H1 (cell line): ENCODE measurements at regions not wholly inside any gene's neighbourhood (a gene's known extent, or its start where the extent isn't known, plus 50 kb on each side); places are given as distances from the start of the nearest gene placed in this dataset.

Experiments used
- CTCF ChIA-PET: fragments of 300-600 bp; sonication (Branson Sonifier 250); formaldehyde crosslinking; loops from one replicate; lab custom pipeline; 2021; ENCODE audit not compliant: partially characterized antibody; lab: Charles Lee
- POLR2A ChIA-PET: fragments of 300-600 bp; sonication (Branson Sonifier 250); formaldehyde crosslinking; loops from one replicate; lab custom pipeline; 2021; ENCODE audit warnings: inconsistent platforms; ENCODE audit not compliant: partially characterized antibody; lab: Charles Lee
- DNase-seq, 2 experiments: peaks; one replicate each; pipeline versions ENCODE4 v3.0.0 to v3.0.0-alpha.2; 2010 to 2022; ENCODE audit warnings: low spot score in 2 of 2, low read depth in 1 of 2, mixed read lengths in 1 of 2
- FAIRE-seq: peaks from 2 replicates; lab custom pipeline; 2011; peaks lifted over from hg19 to GRCh38; lab: Jason Lieb, UNC
- H2AFZ ChIP-seq: 2 replicates; pipeline ENCODE4 v1.8.1; 2012; ENCODE audit warnings: low read length, inconsistent platforms
- H2AK5ac ChIP-seq: 2 replicates; pipeline ENCODE4 v1.6.1; 2013; ENCODE audit warnings: low read depth, low read length
- H2BK120ac ChIP-seq: replicated peaks from 2 replicates; pipeline ENCODE3; 2013; ENCODE audit warnings: low read depth, low read length, inconsistent platforms
- H2BK12ac ChIP-seq: 2 replicates; pipeline ENCODE4 v1.6.1; 2013; ENCODE audit warnings: low read depth, low read length
- H2BK15ac ChIP-seq: 2 replicates; pipeline ENCODE4 v1.6.1; 2013; ENCODE audit warnings: low read length
- H2BK20ac ChIP-seq: 2 replicates; pipeline ENCODE4 v1.6.1; 2013; ENCODE audit warnings: low read length
- H2BK5ac ChIP-seq: 2 replicates; pipeline ENCODE4 v1.6.1; 2013; ENCODE audit warnings: low read depth, low read length
- H3K14ac ChIP-seq: 2 replicates; pipeline ENCODE4 v1.6.1; 2013; ENCODE audit warnings: inconsistent platforms; ENCODE audit not compliant: insufficient read length
- H3K18ac ChIP-seq: 2 replicates; pipeline ENCODE4 v1.6.1; 2013; ENCODE audit warnings: low read length; ENCODE audit errors: extremely low read depth
- H3K23ac ChIP-seq: 2 replicates; pipeline ENCODE4 v1.6.1; 2013; ENCODE audit warnings: inconsistent platforms; ENCODE audit not compliant: insufficient read length
- H3K23me2 ChIP-seq: 2 replicates; pipeline ENCODE4 v1.6.1; 2013; ENCODE audit warnings: low read depth, low read length
- H3K27ac ChIP-seq: 2 replicates; pipeline ENCODE4 v1.6.1; 2011; ENCODE audit warnings: low read depth, low read length, inconsistent platforms
- H3K27me3 ChIP-seq, 4 experiments: replicated peaks in 1 of 4; 1 replicate in 1 of 4; 2 replicates in 3 of 4; pipeline versions ENCODE4 v1.6.1 to v1.8.1; 2011 to 2013; ENCODE audit warnings: low read length in 3 of 4, mild to moderate bottlenecking in 3 of 4, inconsistent platforms in 2 of 4, mixed read lengths in 2 of 4, moderate library complexity in 1 of 4; ENCODE audit not compliant: control insufficient read depth in 3 of 4, insufficient read depth in 3 of 4; ENCODE audit errors: extremely low read depth in 1 of 4
- H3K36me3 ChIP-seq, 4 experiments: 2 replicates each; pipeline versions ENCODE4 v1.6.1 to v1.8.1; 2011 to 2013; ENCODE audit warnings: mild to moderate bottlenecking in 4 of 4, low read length in 3 of 4, moderate library complexity in 2 of 4, control low read depth in 1 of 4, inconsistent platforms in 1 of 4; ENCODE audit not compliant: insufficient read depth in 4 of 4, control insufficient read depth in 2 of 4
- H3K4ac ChIP-seq: replicated peaks from 2 replicates; pipeline ENCODE3; 2013; ENCODE audit warnings: low read length, low read depth, mixed read lengths, inconsistent platforms; ENCODE audit not compliant: insufficient read length
- H3K4me1 ChIP-seq, 4 experiments: replicated peaks in 1 of 4; 1 replicate in 1 of 4; 2 replicates in 3 of 4; pipeline versions ENCODE4 v1.6.1 to v1.8.1; 2011 to 2013; ENCODE audit warnings: low read length in 3 of 4, inconsistent platforms in 2 of 4, mixed read lengths in 1 of 4; ENCODE audit not compliant: insufficient read depth in 4 of 4, control insufficient read depth in 3 of 4
- H3K4me2 ChIP-seq, 2 experiments: 2 replicates each; pipeline versions ENCODE4 v1.6.1 to v1.8.1; 2011 to 2013; ENCODE audit warnings: low read depth in 2 of 2, low read length in 2 of 2, control low read depth in 1 of 2, inconsistent platforms in 1 of 2, mild to moderate bottlenecking in 1 of 2; ENCODE audit not compliant: insufficient read depth in 1 of 2
- H3K4me3 ChIP-seq, 4 experiments: fragments of 200-600, 300-600 bp in 1 of 4; sonication (generic), shearing (Covaris generic), sonication (Bioruptor Twin) in 1 of 4; 2 replicates each; pipeline versions ENCODE4 v1.5.1 to v1.8.1; 2011 to 2016; ENCODE audit warnings: low read length in 4 of 4, low read depth in 3 of 4, control low read depth in 2 of 4, inconsistent platforms in 2 of 4, mild to moderate bottlenecking in 2 of 4, mixed read lengths in 1 of 4, moderate library complexity in 1 of 4; ENCODE audit not compliant: insufficient read depth in 2 of 4; ENCODE audit errors: extremely low read depth in 1 of 4
- H3K56ac ChIP-seq: replicated peaks from 2 replicates; pipeline ENCODE3; 2013; ENCODE audit warnings: low read depth, mild to moderate bottlenecking, mixed read lengths, low read length, inconsistent platforms; ENCODE audit not compliant: insufficient read length
- H3K79me1 ChIP-seq: 2 replicates; pipeline ENCODE4 v1.6.1; 2013; ENCODE audit warnings: low read depth, low read length, control low read depth
- H3K79me2 ChIP-seq, 2 experiments: 2 replicates each; pipeline versions ENCODE4 v1.6.1 to v1.8.1; 2012 to 2013; ENCODE audit warnings: low read length in 2 of 2, mild to moderate bottlenecking in 2 of 2, inconsistent platforms in 1 of 2; ENCODE audit not compliant: insufficient read depth in 2 of 2, control insufficient read depth in 1 of 2
- H3K9ac ChIP-seq, 4 experiments: replicated peaks in 1 of 4; 1 replicate in 1 of 4; 2 replicates in 3 of 4; pipeline versions ENCODE4 v1.6.1 to v1.8.1; 2011 to 2013; ENCODE audit warnings: low read depth in 3 of 4, low read length in 3 of 4, control low read depth in 2 of 4, mild to moderate bottlenecking in 2 of 4, moderate library complexity in 2 of 4, inconsistent platforms in 1 of 4; ENCODE audit errors: extremely low read depth in 1 of 4
- H3K9me3 ChIP-seq, 2 experiments: 2 replicates each; pipeline versions ENCODE4 v1.6.1 to v1.8.1; 2012 to 2013; ENCODE audit warnings: mild to moderate bottlenecking in 2 of 2, moderate library complexity in 2 of 2, control low read depth in 1 of 2, inconsistent platforms in 1 of 2, low read depth in 1 of 2, low read length in 1 of 2, mixed read lengths in 1 of 2; ENCODE audit not compliant: insufficient read depth in 2 of 2
- H4K20me1 ChIP-seq, 2 experiments: replicated peaks in 1 of 2; 2 replicates each; pipeline versions ENCODE3 to v1.8.1; 2011 to 2013; ENCODE audit warnings: inconsistent platforms in 2 of 2, low read length in 2 of 2, mild to moderate bottlenecking in 1 of 2; ENCODE audit not compliant: insufficient read depth in 2 of 2, control insufficient read depth in 1 of 2
- H4K5ac ChIP-seq: 2 replicates; pipeline ENCODE4 v1.6.1; 2013; ENCODE audit warnings: low read length, low read depth, mixed read lengths, inconsistent platforms; ENCODE audit not compliant: insufficient read length
- H4K8ac ChIP-seq: 2 replicates; pipeline ENCODE4 v1.8.0; 2013; ENCODE audit warnings: mild to moderate bottlenecking, moderate library complexity, low read length, inconsistent platforms; ENCODE audit not compliant: insufficient read depth; ENCODE audit errors: extremely low read depth
- H4K91ac ChIP-seq: replicated peaks from 2 replicates; pipeline ENCODE3; 2013; ENCODE audit warnings: low read length, mixed read lengths, inconsistent platforms; ENCODE audit not compliant: insufficient read length
- JUND ChIP-seq: IDR thresholded peaks from 2 replicates; pipeline ENCODE4 v1.6.1; 2011; ENCODE audit warnings: mild to moderate bottlenecking, improper control_type of control experiment, low read length
- MAFK ChIP-seq: IDR thresholded peaks from 2 replicates; pipeline ENCODE4 v1.6.1; 2012; ENCODE audit warnings: low read depth, mild to moderate bottlenecking, improper control_type of control experiment, low read length
- MAX ChIP-seq: IDR thresholded peaks from 2 replicates; pipeline ENCODE4 v1.6.1; 2012; ENCODE audit warnings: inconsistent platforms
- WGBS, 2 experiments: shearing (Covaris generic) in 1 of 2; methylation state at CpG; one replicate each; pipeline versions ENCODE4 v1.1.6 to v1.1.7; 2013 to 2015; ENCODE audit warnings: low lambda C conversion rate in 2 of 2, mixed read lengths in 2 of 2, inconsistent platforms in 1 of 2, low coverage in 1 of 2, missing lambda C conversion rate in 1 of 2; ENCODE audit not compliant: insufficient replicate concordance in 2 of 2, insufficient coverage in 1 of 2, insufficient read length in 1 of 2; ENCODE audit errors: extremely low coverage in 1 of 2, missing lambda C conversion rate in 1 of 2; 5-methylcytosine and 5-hydroxymethylcytosine counted together

GRCh38 chr6:141483598-141484061, 649.1 kb upstream of the GJE1 start:
- Histone ChIP-seq H2AFZ (no peak overlapping the region), H3K4me3 (no peak overlapping the region), H3K4me1 (no peaks in the 10 kb centered on the region), H2AK5ac (no peak overlapping the region), H3K56ac (no peak overlapping the region), H4K5ac (no peak overlapping the region), H3K9me3 (no peaks in the 10 kb centered on the region), H3K4me2 (no peak overlapping the region), H4K8ac (no peak overlapping the region), H2BK12ac (no peak overlapping the region), H3K23ac (no peak overlapping the region), H3K9ac (no peak overlapping the region), H3K18ac (no peak overlapping the region), H2BK15ac (no peak overlapping the region), H3K27ac (no peak overlapping the region), H2BK20ac (no peak overlapping the region), H3K27me3 (no peaks in the 10 kb centered on the region), H4K20me1 (no peaks in the 10 kb centered on the region), H4K91ac (no peak overlapping the region), H2BK5ac (no peak overlapping the region), H2BK120ac (no peak overlapping the region), H3K36me3 (no peaks in the 10 kb centered on the region), H3K79me2 (no peaks in the 10 kb centered on the region), H3K79me1 (no peaks in the 10 kb centered on the region), H3K23me2 (no peaks in the 10 kb centered on the region), H3K14ac (no peak overlapping the region), H3K4ac (no peak overlapping the region)
- no peak for DNase-seq
- TF ChIP-seq JUND, result no peak
- TF ChIP-seq MAX, result no peak
- no peak for TF ChIP-seq MAFK
- ChIA-PET CTCF (interaction anchor here (0.6 to 1.6 kb wide), 3 partner anchors 13 to 173 kb away, joined by 3 to 10 read pairs (median 3); no protein-coding TSS in a partner anchor), POLR2A (no interaction called here)
- no peak for FAIRE-seq
- 90% methylated on average over 5 of the region's 5 CpGs; no CpG with 5 or more reads in 1 of the 2 experiments for WGBS, 2 experiments
